ENCODE measurements at regions not wholly inside any gene's neighbourhood (a gene's known extent, or its start where the extent isn't known, plus 50 kb on each side); places are given as distances from the start of the nearest gene placed in this dataset.

DNA sequence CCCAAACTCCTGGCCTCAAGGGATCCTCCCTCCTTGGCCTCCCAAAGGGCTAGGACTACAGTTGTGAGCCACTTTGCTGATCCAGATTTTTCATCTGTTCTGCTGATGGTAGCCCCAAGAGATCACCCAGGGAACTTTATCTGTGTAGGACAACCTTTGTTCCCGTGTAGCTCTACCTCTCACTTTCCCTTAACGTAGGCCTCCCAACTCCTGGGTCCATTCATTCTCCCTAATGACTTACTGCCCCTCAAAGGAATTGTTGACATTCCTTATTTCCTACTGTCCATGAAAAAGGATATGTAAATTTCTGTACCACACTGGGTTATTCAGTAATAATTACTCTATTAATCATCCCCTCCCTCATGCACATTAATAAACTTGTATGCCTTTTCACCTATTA is 51.0 kb upstream of the PHF24 start:
- TF ChIP-seq CTCF (IDR thresholded peaks at IDR 0.05): no peak

GRCh38 chr9:34899535-34900158 is 58.4 kb upstream of the PHF24 start:
- TF ChIP-seq CTCF (IDR thresholded peaks at IDR 0.05): peak; percentile 83

DNA sequence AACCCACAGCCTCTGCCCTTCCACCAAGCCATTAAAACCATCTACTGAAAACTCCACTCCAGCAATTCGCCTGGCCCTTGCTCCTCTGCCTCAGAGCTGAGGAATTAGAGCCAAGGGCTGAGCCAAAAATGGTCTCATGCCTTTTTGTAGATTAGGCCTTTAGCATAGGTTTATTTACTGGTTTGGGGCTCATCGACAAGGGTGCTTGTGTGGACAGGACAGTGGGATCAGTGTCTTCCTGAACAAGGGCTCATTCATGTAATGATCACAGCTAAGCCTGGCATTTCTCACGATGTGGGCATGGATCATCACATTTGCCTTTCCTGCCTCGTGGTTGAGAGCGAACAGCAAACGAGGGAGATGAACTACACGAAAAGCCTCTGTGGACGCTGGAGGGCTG is 59.2 kb upstream of the PHF24 start:
- no peak for TF ChIP-seq CTCF (IDR thresholded peaks at IDR 0.05)

- TF ChIP-seq CTCF (IDR thresholded peaks at IDR 0.05): peak; percentile 5; the same call in 1 of the 2 replicates
Observed at GRCh38 chr9:34896112-34896511, 62.0 kb upstream of the PHF24 start.

DNA sequence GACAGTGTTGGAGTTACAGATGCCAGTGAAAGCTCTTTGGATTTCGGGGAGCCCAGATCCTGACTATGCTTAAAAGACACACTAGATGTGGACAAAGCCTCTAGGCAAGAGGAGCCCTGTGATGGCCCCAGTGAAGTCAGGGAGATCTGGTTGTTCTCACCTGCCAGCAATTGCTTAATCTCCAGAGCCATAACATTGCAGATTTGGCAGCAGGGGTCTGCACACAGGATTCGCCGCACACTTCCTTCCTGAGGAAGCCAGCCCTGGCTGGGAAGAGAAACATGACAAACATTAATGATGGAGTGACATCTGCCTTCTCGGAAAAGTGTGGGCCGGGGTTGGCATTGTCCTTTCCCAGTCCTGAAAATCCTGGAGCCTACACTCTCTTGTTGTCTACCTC is 65.2 kb upstream of the PHF24 start:
- no peak for TF ChIP-seq CTCF (IDR thresholded peaks at IDR 0.05)

GRCh38 chr9:34891386-34891785 is 66.7 kb upstream of the PHF24 start:
- no peak for TF ChIP-seq CTCF (IDR thresholded peaks at IDR 0.05)

GRCh38 chr9:34887841-34888240 is 70.2 kb upstream of the PHF24 start:
- no peak for TF ChIP-seq CTCF (IDR thresholded peaks at IDR 0.05)

DNA sequence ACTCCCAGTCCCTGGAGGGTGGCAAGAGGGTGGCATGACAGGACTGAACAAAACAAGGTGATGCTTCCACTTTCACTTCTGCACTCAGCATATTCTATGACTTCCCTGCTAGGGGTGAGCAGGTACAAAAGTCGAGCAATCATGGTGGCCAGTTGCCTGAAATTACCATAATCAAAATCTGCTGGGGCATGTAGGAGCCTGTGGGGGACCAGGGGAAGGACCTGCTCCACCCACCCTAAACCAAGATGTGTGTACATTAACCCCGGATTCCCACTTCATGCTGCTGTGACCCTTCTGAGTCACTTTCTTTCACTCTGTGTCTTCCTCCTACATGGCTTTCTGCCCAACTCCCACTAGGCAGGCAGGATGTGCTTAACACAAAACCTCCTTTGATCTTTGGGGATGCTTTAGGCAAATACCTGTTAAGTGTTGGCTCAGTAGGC is 73.3 kb upstream of the PHF24 start:
- TF ChIP-seq CTCF (IDR thresholded peaks at IDR 0.05): no peak
